Activated CD4-positive, alpha-beta T cell treated with anti-CD3 and anti-CD28 coated beads, Interleukin-2, amount 50 U/mL, for 4 hours (primary cell): ENCODE measurements at regions not wholly inside any gene's neighbourhood (a gene's known extent, or its start where the extent isn't known, plus 50 kb on each side); places are given as distances from the start of the nearest gene placed in this dataset.
"Not testable (repeated sequence)": the region's sequence is repeated elsewhere in the genome, so short reads cannot be mapped to it uniquely, and the experiment has no call there.

Source experiments
- DNase-seq, 2 experiments: peaks; one replicate each; pipeline ENCODE4 v3.0.0-alpha.2; 2020

GRCh38 chr16:70014915-70015314 is 63.8 kb downstream of the CLEC18A start:
- DNase-seq = not testable (repeated sequence)

- not testable (repeated sequence) for DNase-seq
Observed at GRCh38 chr16:70016751-70017150, 65.6 kb downstream of the CLEC18A start.

GRCh38 chr16:70018254-70018653 is 67.1 kb downstream of the CLEC18A start:
- peak; percentile 9 to 13 for DNase-seq

GRCh38 chr16:70023207-70023606 is 72.1 kb downstream of the CLEC18A start:
- not testable (repeated sequence) for DNase-seq

GRCh38 chr16:70023956-70024355 is 72.8 kb downstream of the CLEC18A start:
- not testable (repeated sequence) for DNase-seq

GRCh38 chr16:70026165-70026854 is 75.2 kb downstream of the CLEC18A start:
- DNase-seq = peak; percentile 10 to 36

- not testable (repeated sequence) for DNase-seq
Observed at GRCh38 chr16:70032906-70033305, 81.2 kb upstream of the PDPR start.

GRCh38 chr16:70037913-70038312 is 76.2 kb upstream of the PDPR start:
- not testable (repeated sequence) for DNase-seq

GRCh38 chr16:70040554-70040953 is 73.6 kb upstream of the PDPR start:
- DNase-seq = not testable (repeated sequence)

- not testable (repeated sequence) for DNase-seq
Observed at GRCh38 chr16:70043538-70044067, 70.5 kb upstream of the PDPR start.

GRCh38 chr16:70046560-70046959 is 67.6 kb upstream of the PDPR start:
- DNase-seq = not testable (repeated sequence)

GRCh38 chr16:70048083-70048482 is 66.0 kb upstream of the PDPR start:
- not testable (repeated sequence) for DNase-seq

- DNase-seq = not testable (repeated sequence)
Observed at GRCh38 chr16:70058056-70058455, 56.1 kb upstream of the PDPR start.

GRCh38 chr16:70059429-70059828 is 54.7 kb upstream of the PDPR start:
- not testable (repeated sequence) for DNase-seq

- not testable (repeated sequence) for DNase-seq
Observed at GRCh38 chr16:70060521-70061027, 53.6 kb upstream of the PDPR start.

- DNase-seq = not testable (repeated sequence)
Observed at GRCh38 chr16:70061671-70062218, 52.4 kb upstream of the PDPR start.

GRCh38 chr16:70062947-70063346 is 51.2 kb upstream of the PDPR start:
- not testable (repeated sequence) for DNase-seq
